ENCODE measurements at regions not wholly inside any gene's neighbourhood (a gene's known extent, or its start where the extent isn't known, plus 50 kb on each side); places are given as distances from the start of the nearest gene placed in this dataset.

DNA sequence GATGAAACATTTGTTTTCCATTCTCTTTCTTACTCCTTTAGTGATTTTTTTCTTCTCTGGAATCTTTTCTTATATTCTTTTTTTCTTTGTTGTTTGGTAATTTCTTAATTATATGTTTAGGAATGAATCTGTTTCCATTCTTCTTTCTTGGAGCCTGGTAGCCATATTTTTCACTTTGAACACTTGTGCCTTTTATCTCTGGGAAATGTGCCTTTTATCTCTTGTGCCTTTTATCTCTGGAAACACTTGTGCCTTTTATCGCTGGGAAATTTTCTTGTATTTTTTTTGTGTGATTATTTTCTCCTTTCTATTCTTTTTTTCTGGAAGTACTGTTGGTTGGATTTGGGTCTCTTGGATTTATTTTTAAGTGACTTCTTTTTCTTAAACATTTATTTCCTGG, 118.2 kb downstream of the LEPR start:
- TF ChIP-seq, protein P1, sequence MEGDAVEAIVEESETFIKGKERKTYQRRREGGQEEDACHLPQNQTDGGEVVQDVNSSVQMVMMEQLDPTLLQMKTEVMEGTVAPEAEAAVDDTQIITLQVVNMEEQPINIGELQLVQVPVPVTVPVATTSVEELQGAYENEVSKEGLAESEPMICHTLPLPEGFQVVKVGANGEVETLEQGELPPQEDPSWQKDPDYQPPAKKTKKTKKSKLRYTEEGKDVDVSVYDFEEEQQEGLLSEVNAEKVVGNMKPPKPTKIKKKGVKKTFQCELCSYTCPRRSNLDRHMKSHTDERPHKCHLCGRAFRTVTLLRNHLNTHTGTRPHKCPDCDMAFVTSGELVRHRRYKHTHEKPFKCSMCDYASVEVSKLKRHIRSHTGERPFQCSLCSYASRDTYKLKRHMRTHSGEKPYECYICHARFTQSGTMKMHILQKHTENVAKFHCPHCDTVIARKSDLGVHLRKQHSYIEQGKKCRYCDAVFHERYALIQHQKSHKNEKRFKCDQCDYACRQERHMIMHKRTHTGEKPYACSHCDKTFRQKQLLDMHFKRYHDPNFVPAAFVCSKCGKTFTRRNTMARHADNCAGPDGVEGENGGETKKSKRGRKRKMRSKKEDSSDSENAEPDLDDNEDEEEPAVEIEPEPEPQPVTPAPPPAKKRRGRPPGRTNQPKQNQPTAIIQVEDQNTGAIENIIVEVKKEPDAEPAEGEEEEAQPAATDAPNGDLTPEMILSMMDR (IDR thresholded peaks at IDR 0.05) = no peak
- no peak for TF ChIP-seq POLR2A (IDR thresholded peaks at IDR 0.05)

All from lower leg skin (tissue), 3 donors.